ENCODE measurements at regions not wholly inside any gene's neighbourhood (a gene's known extent, or its start where the extent isn't known, plus 50 kb on each side); places are given as distances from the start of the nearest gene placed in this dataset.

GRCh38 chr1:147463022-147463421 lies 78.3 kb upstream of the BCL9 start:
- no peak for TF ChIP-seq CTCF (IDR thresholded peaks at IDR 0.05; ENCODE audit: low read depth, low read length)
- H3K4me2 ChIP-seq (ENCODE audit: low read length), result no peak overlapping the region
- H3K9ac ChIP-seq (ENCODE audit: low read length), result no peak overlapping the region
- no peak overlapping the region for H3K27ac ChIP-seq (ENCODE audit: low read length)
- H3K4me3 ChIP-seq (ENCODE audit: low read length), result no peak overlapping the region
- no peaks in the 10 kb centered on the region for H4K20me1 ChIP-seq (ENCODE audit: insufficient read depth, low read length)
- H2AFZ ChIP-seq (ENCODE audit: low read depth, low read length), result no peak overlapping the region
- peaks cover 9% of the 10 kb centered on the region; the same call in 1 of the 2 replicates for H3K9me3 ChIP-seq (ENCODE audit: insufficient read depth, low read length)
- no peaks in the 10 kb centered on the region for H3K36me3 ChIP-seq (replicated peaks; ENCODE audit: low read depth, low read length)
- peaks cover 11% of the 10 kb centered on the region; the same call in 1 of the 2 replicates for H3K27me3 ChIP-seq (ENCODE audit: low read depth, low read length)
- H3K4me1 ChIP-seq (ENCODE audit: low read length), result no peaks in the 10 kb centered on the region
- H3K79me2 ChIP-seq (ENCODE audit: low read length), result no peaks in the 10 kb centered on the region

GRCh38 chr1:147466543-147466942 lies 74.8 kb upstream of the BCL9 start:
- Histone ChIP-seq H3K4me3 (ENCODE audit: low read length) (no peak overlapping the region), H3K9me3 (ENCODE audit: insufficient read depth, low read length) (peaks cover 9% of the 10 kb centered on the region; the same call in 1 of the 2 replicates), H4K20me1 (ENCODE audit: insufficient read depth, low read length) (no peaks in the 10 kb centered on the region), H3K9ac (ENCODE audit: low read length) (no peak overlapping the region), H3K36me3 (replicated peaks; ENCODE audit: low read depth, low read length) (no peaks in the 10 kb centered on the region), H3K4me1 (ENCODE audit: low read length) (no peaks in the 10 kb centered on the region), H3K4me2 (ENCODE audit: low read length) (no peak overlapping the region), H2AFZ (ENCODE audit: low read depth, low read length) (no peak overlapping the region), H3K27me3 (ENCODE audit: low read depth, low read length) (peaks cover 11% of the 10 kb centered on the region; the same call in 1 of the 2 replicates), H3K79me2 (ENCODE audit: low read length) (no peaks in the 10 kb centered on the region), H3K27ac (ENCODE audit: low read length) (no peak overlapping the region)
- no peak for TF ChIP-seq EZH2phosphoT487 (IDR thresholded peaks at IDR 0.05; ENCODE audit: low read depth)
- TF ChIP-seq CTCF (IDR thresholded peaks at IDR 0.05; ENCODE audit: low read depth, low read length), result no peak

GRCh38 chr1:147470079-147470478 lies 71.2 kb upstream of the BCL9 start:
- Histone ChIP-seq H3K4me3 (ENCODE audit: low read length) (no peak overlapping the region), H2AFZ (ENCODE audit: low read depth, low read length) (no peak overlapping the region), H3K79me2 (ENCODE audit: low read length) (no peaks in the 10 kb centered on the region), H3K9ac (ENCODE audit: low read length) (no peak overlapping the region), H4K20me1 (ENCODE audit: insufficient read depth, low read length) (no peaks in the 10 kb centered on the region), H3K4me2 (ENCODE audit: low read length) (no peak overlapping the region), H3K4me1 (ENCODE audit: low read length) (no peaks in the 10 kb centered on the region), H3K27me3 (ENCODE audit: low read depth, low read length) (peaks cover 8% of the 10 kb centered on the region; the same call in 1 of the 2 replicates), H3K36me3 (replicated peaks; ENCODE audit: low read depth, low read length) (no peaks in the 10 kb centered on the region), H3K9me3 (ENCODE audit: insufficient read depth, low read length) (peaks cover 9% of the 10 kb centered on the region; the same call in 1 of the 2 replicates), H3K27ac (ENCODE audit: low read length) (no peak overlapping the region)
- TF ChIP-seq EZH2phosphoT487 (IDR thresholded peaks at IDR 0.05; ENCODE audit: low read depth) (no peak), CTCF (IDR thresholded peaks at IDR 0.05; ENCODE audit: low read depth, low read length) (no peak)

GRCh38 chr1:147472489-147472888 lies 68.8 kb upstream of the BCL9 start:
- no peaks in the 10 kb centered on the region for H4K20me1 ChIP-seq (ENCODE audit: insufficient read depth, low read length)
- no peaks in the 10 kb centered on the region for H3K79me2 ChIP-seq (ENCODE audit: low read length)
- H3K4me3 ChIP-seq (ENCODE audit: low read length), result no peak overlapping the region
- no peak overlapping the region for H3K9ac ChIP-seq (ENCODE audit: low read length)
- H3K27ac ChIP-seq (ENCODE audit: low read length), result no peak overlapping the region
- no peak for TF ChIP-seq CTCF (IDR thresholded peaks at IDR 0.05; ENCODE audit: low read depth, low read length)
- TF ChIP-seq EZH2phosphoT487 (IDR thresholded peaks at IDR 0.05; ENCODE audit: low read depth), result no peak
- no peaks in the 10 kb centered on the region for H3K9me3 ChIP-seq (ENCODE audit: insufficient read depth, low read length)
- H3K4me1 ChIP-seq (ENCODE audit: low read length), result no peaks in the 10 kb centered on the region
- no peak overlapping the region for H2AFZ ChIP-seq (ENCODE audit: low read depth, low read length)
- H3K4me2 ChIP-seq (ENCODE audit: low read length), result no peak overlapping the region
- H3K36me3 ChIP-seq (replicated peaks; ENCODE audit: low read depth, low read length), result no peaks in the 10 kb centered on the region
- H3K27me3 ChIP-seq (ENCODE audit: low read depth, low read length), result 0 out of 2 replicates have a peak, but pooled peaks cover 4% of the 10 kb centered on the region
